Esophagus squamous epithelium (tissue), 4 donors: ENCODE measurements at regions not wholly inside any gene's neighbourhood (a gene's known extent, or its start where the extent isn't known, plus 50 kb on each side); places are given as distances from the start of the nearest gene placed in this dataset.

Experiments used
- CTCF ChIP-seq, 6 experiments: fragments of 450-650 bp in 4 of 6; fragments of 200-600 bp in 2 of 6; sonication (generic) in 2 of 6; IDR thresholded peaks; one replicate each; pipeline ENCODE4 v1.5.1; 2016 to 2019; ENCODE audit warnings: antibody characterized with exemption in 6 of 6, mild to moderate bottlenecking in 4 of 6, moderate library complexity in 4 of 6
- POLR2A ChIP-seq, 4 donors: fragments of 450-650 bp; IDR thresholded peaks; one replicate each; pipeline ENCODE4 v1.6.1; 2017; ENCODE audit warnings: antibody characterized with exemption in 4 of 4, mild to moderate bottlenecking in 4 of 4, moderate library complexity in 3 of 4

- no peak for TF ChIP-seq CTCF (IDR thresholded peaks at IDR 0.05)
- TF ChIP-seq POLR2A (IDR thresholded peaks at IDR 0.05): no peak
These were observed 115.0 kb upstream of the GALNT2 start for GRCh38 chr1:229951856-229952534.
